ENCODE measurements at regions not wholly inside any gene's neighbourhood (a gene's known extent, or its start where the extent isn't known, plus 50 kb on each side); places are given as distances from the start of the nearest gene placed in this dataset.
"Not testable (repeated sequence)": the region's sequence is repeated elsewhere in the genome, so short reads cannot be mapped to it uniquely, and the experiment has no call there.

GRCh38 chr12:89156862-89157262, 195.4 kb downstream of the DUSP6 start:
- no peak overlapping the region for H3K4me3 ChIP-seq (ENCODE audit: insufficient read depth, low read depth, low read length)
- H3K27me3 ChIP-seq (ENCODE audit: control insufficient read depth, insufficient read depth, low read length), result peaks cover 2% of the 10 kb centered on the region
- no peaks in the 10 kb centered on the region for H3K36me3 ChIP-seq (replicated peaks; ENCODE audit: control insufficient read depth, insufficient read depth, low read length)
- DNase-seq, result no peak

- no peak overlapping the region for H3K4me3 ChIP-seq (ENCODE audit: insufficient read depth, low read depth, low read length)
- no peak for DNase-seq
- peaks cover 2% of the 10 kb centered on the region for H3K27me3 ChIP-seq (ENCODE audit: control insufficient read depth, insufficient read depth, low read length)
- no peaks in the 10 kb centered on the region for H3K36me3 ChIP-seq (replicated peaks; ENCODE audit: control insufficient read depth, insufficient read depth, low read length)
Observed at GRCh38 chr12:89156340-89156739, 196.0 kb downstream of the DUSP6 start.

- no peak for DNase-seq
- H3K36me3 ChIP-seq (replicated peaks; ENCODE audit: control insufficient read depth, insufficient read depth, low read length), result no peaks in the 10 kb centered on the region
- peaks cover 2% of the 10 kb centered on the region for H3K27me3 ChIP-seq (ENCODE audit: control insufficient read depth, insufficient read depth, low read length)
- H3K4me3 ChIP-seq (ENCODE audit: insufficient read depth, low read depth, low read length), result no peak overlapping the region
Observed at GRCh38 chr12:89155826-89156225, 196.5 kb downstream of the DUSP6 start.

GRCh38 chr12:89154743-89155499, 197.4 kb downstream of the DUSP6 start:
- Histone ChIP-seq H3K4me3 (ENCODE audit: insufficient read depth, low read depth, low read length) (no peak overlapping the region), H3K36me3 (replicated peaks; ENCODE audit: control insufficient read depth, insufficient read depth, low read length) (no peaks in the 10 kb centered on the region), H3K27me3 (ENCODE audit: control insufficient read depth, insufficient read depth, low read length) (peaks cover 2% of the 10 kb centered on the region)
- DNase-seq, result no peak

GRCh38 chr12:89153341-89153740, 199.0 kb downstream of the DUSP6 start:
- Histone ChIP-seq H3K4me3 (ENCODE audit: insufficient read depth, low read depth, low read length) (no peak overlapping the region), H3K27me3 (ENCODE audit: control insufficient read depth, insufficient read depth, low read length) (peaks cover 2% of the 10 kb centered on the region), H3K36me3 (replicated peaks; ENCODE audit: control insufficient read depth, insufficient read depth, low read length) (no peaks in the 10 kb centered on the region)
- no peak for DNase-seq

GRCh38 chr12:89151536-89151935, 200.8 kb downstream of the DUSP6 start:
- no peak overlapping the region for H3K4me3 ChIP-seq (ENCODE audit: insufficient read depth, low read depth, low read length)
- DNase-seq, result no peak
- peaks cover 2% of the 10 kb centered on the region for H3K27me3 ChIP-seq (ENCODE audit: control insufficient read depth, insufficient read depth, low read length)
- no peaks in the 10 kb centered on the region for H3K36me3 ChIP-seq (replicated peaks; ENCODE audit: control insufficient read depth, insufficient read depth, low read length)

- H3K27me3 ChIP-seq (ENCODE audit: control insufficient read depth, insufficient read depth, low read length); H3K4me3 ChIP-seq (ENCODE audit: insufficient read depth, low read depth, low read length); H3K36me3 ChIP-seq (replicated peaks; ENCODE audit: control insufficient read depth, insufficient read depth, low read length); DNase-seq: not testable (repeated sequence)
Observed at GRCh38 chr12:89150789-89151188, 201.5 kb downstream of the DUSP6 start.

GRCh38 chr12:89140602-89141238, 211.6 kb downstream of the DUSP6 start:
- Histone ChIP-seq H3K36me3 (replicated peaks; ENCODE audit: control insufficient read depth, insufficient read depth, low read length) (no peaks in the 10 kb centered on the region), H3K4me3 (ENCODE audit: insufficient read depth, low read depth, low read length) (no peak overlapping the region), H3K27me3 (ENCODE audit: control insufficient read depth, insufficient read depth, low read length) (no peaks in the 10 kb centered on the region)
- DNase-seq, result no peak

GRCh38 chr12:89140141-89140540, 212.2 kb downstream of the DUSP6 start:
- no peak for DNase-seq

GRCh38 chr12:89139390-89139789, 212.9 kb downstream of the DUSP6 start:
- DNase-seq, result no peak
- Histone ChIP-seq H3K27me3 (ENCODE audit: control insufficient read depth, insufficient read depth, low read length) (no peaks in the 10 kb centered on the region), H3K36me3 (replicated peaks; ENCODE audit: control insufficient read depth, insufficient read depth, low read length) (no peaks in the 10 kb centered on the region), H3K4me3 (ENCODE audit: insufficient read depth, low read depth, low read length) (no peak overlapping the region)

More at GRCh38 chr12:89140141-89140540, 212.2 kb downstream of the DUSP6 start:
- no peaks in the 10 kb centered on the region for H3K27me3 ChIP-seq (ENCODE audit: control insufficient read depth, insufficient read depth, low read length)
- H3K4me3 ChIP-seq (ENCODE audit: insufficient read depth, low read depth, low read length), result no peak overlapping the region
- no peaks in the 10 kb centered on the region for H3K36me3 ChIP-seq (replicated peaks; ENCODE audit: control insufficient read depth, insufficient read depth, low read length)

- no peak for DNase-seq
- H3K36me3 ChIP-seq (replicated peaks; ENCODE audit: control insufficient read depth, insufficient read depth, low read length), result no peaks in the 10 kb centered on the region
- H3K4me3 ChIP-seq (ENCODE audit: insufficient read depth, low read depth, low read length), result no peak overlapping the region
- H3K27me3 ChIP-seq (ENCODE audit: control insufficient read depth, insufficient read depth, low read length), result no peaks in the 10 kb centered on the region
Observed at GRCh38 chr12:89138048-89138852, 214.1 kb downstream of the DUSP6 start.

- Histone ChIP-seq H3K4me3 (ENCODE audit: insufficient read depth, low read depth, low read length) (no peak overlapping the region), H3K36me3 (replicated peaks; ENCODE audit: control insufficient read depth, insufficient read depth, low read length) (no peaks in the 10 kb centered on the region), H3K27me3 (ENCODE audit: control insufficient read depth, insufficient read depth, low read length) (no peaks in the 10 kb centered on the region)
- no peak for DNase-seq
Observed at GRCh38 chr12:89135976-89136634, 216.2 kb downstream of the DUSP6 start.

- no peaks in the 10 kb centered on the region for H3K36me3 ChIP-seq (replicated peaks; ENCODE audit: control insufficient read depth, insufficient read depth, low read length)
Observed at GRCh38 chr12:89134213-89134770, 218.0 kb downstream of the DUSP6 start.

GRCh38 chr12:89129167-89129870, 223.0 kb downstream of the DUSP6 start:
- Histone ChIP-seq H3K4me3 (ENCODE audit: insufficient read depth, low read depth, low read length) (no peak overlapping the region), H3K27me3 (ENCODE audit: control insufficient read depth, insufficient read depth, low read length) (no peaks in the 10 kb centered on the region), H3K36me3 (replicated peaks; ENCODE audit: control insufficient read depth, insufficient read depth, low read length) (no peaks in the 10 kb centered on the region)
- no peak for DNase-seq

More at GRCh38 chr12:89134213-89134770, 218.0 kb downstream of the DUSP6 start:
- no peak for DNase-seq
- H3K27me3 ChIP-seq (ENCODE audit: control insufficient read depth, insufficient read depth, low read length), result no peaks in the 10 kb centered on the region
- H3K4me3 ChIP-seq (ENCODE audit: insufficient read depth, low read depth, low read length), result no peak overlapping the region
